ENCODE measurements at regions not wholly inside any gene's neighbourhood (a gene's known extent, or its start where the extent isn't known, plus 50 kb on each side); places are given as distances from the start of the nearest gene placed in this dataset.
"Not testable (repeated sequence)": the region's sequence is repeated elsewhere in the genome, so short reads cannot be mapped to it uniquely, and the experiment has no call there.

GRCh38 chr14:105637345-105637744 lies 111.0 kb downstream of the TMEM121 start:
- not testable (repeated sequence) for DNase-seq (ENCODE audit: low spot score)

- DNase-seq (ENCODE audit: low spot score) = not testable (repeated sequence)
Observed at GRCh38 chr14:105639969-105640931, 113.9 kb downstream of the TMEM121 start.

DNA sequence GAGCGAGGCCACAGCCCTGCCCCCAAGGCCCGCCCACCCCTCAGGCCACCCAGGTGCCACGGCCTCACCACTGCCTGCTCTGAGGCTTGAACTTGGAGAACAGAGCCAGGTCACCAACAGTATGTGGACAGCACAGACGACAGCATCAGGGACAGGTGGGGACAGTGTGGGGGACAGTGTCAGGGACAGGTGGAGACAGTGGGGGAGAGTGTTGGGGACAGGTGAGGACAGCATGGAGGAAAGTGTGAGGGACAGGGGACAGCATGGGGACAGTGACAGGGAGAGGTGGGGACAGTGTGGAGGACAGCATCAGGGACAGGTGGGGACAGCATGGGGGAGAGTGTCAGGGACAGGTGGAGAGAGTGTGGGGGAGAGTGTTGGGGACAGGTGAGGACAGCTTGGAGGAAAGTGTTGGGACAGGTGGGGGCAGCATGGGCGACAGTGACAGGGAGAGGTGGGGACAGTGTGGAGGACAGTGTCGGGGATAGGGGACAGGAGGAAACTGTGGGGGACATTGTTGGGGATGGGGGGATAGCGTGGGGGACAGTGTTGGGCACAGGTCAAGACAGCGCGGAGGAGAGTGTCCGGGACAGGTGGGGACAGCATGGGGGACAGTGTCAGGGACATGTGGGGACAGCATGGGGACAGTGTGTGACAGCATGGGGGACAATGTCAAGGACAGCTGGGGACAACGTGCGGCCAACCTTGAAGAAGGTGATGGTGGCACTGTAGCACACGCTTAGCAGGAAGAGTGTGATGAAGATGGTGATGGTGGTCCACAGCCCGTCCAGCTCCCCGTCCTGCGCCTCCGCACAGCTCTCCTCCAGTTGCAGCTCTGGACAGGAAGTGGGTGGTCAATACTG lies 114.9 kb downstream of the TMEM121 start:
- no peak for DNase-seq (ENCODE audit: low spot score)

GRCh38 chr14:105641951-105642350 lies 115.6 kb downstream of the TMEM121 start:
- DNase-seq (ENCODE audit: low spot score) = not testable (repeated sequence)

- DNase-seq (ENCODE audit: low spot score) = not testable (repeated sequence)
Observed at GRCh38 chr14:105642486-105642885, 116.1 kb downstream of the TMEM121 start.

GRCh38 chr14:105643406-105644052 lies 117.1 kb downstream of the TMEM121 start:
- not testable (repeated sequence) for DNase-seq (ENCODE audit: low spot score)

- DNase-seq (ENCODE audit: low spot score) = not testable (repeated sequence)
Observed at GRCh38 chr14:105644053-105644435, 117.7 kb downstream of the TMEM121 start.

DNA sequence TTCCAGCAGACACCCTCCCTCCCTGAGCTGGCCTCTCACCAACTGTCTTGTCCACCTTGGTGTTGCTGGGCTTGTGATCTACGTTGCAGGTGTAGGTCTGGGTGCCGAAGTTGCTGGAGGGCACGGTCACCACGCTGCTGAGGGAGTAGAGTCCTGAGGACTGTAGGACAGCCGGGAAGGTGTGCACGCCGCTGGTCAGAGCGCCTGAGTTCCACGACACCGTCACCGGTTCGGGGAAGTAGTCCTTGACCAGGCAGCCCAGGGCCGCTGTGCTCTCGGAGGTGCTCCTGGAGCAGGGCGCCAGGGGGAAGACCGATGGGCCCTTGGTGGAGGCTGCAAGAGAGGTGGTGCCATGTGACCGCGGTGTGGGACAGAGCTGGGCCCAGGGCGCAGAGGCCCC lies 118.1 kb downstream of the TMEM121 start:
- DNase-seq (ENCODE audit: low spot score) = not testable (repeated sequence)

DNA sequence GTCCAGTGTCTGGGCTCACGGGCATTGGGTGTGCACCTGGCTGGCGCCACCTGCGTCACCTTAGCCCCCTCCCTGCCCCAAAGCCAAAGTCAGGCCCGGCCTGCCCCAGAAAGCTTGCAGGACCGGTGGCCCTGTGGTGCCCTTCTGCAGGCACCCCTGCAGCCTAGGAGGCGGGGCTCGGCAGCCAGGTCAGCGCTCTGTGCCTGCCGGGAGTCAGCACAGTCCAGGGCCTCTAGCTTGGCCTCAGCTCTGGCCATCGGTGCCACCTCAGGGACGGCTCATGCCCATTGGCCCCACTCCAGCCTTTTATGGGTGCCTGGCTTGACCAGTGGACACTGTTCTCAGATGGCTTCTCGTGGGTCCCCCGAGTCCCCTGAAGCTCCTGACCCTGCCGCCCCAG lies 118.5 kb downstream of the TMEM121 start:
- not testable (repeated sequence) for DNase-seq (ENCODE audit: low spot score)

- DNase-seq (ENCODE audit: low spot score) = not testable (repeated sequence)
Observed at GRCh38 chr14:105645389-105645788, 119.0 kb downstream of the TMEM121 start.

DNA sequence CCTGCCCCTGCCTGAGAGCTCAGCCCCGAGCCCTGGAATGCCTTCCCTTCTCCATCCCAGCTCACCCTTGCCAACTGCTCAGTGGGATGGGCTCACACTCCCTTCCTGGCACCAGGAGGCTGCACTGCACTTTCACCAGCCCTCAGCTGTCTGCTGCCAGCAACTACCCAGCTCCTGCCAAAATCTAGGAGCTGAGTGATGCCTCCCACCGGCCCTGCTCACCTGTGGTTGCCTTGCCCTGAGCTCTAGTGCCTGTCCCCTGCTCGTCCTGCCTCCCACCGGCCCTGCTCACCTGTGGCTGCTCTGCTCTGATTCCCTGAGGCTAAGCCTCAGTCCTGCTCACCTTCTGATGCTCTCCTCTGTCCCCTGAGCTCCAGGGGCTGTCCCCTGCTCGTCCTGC lies 119.8 kb downstream of the TMEM121 start:
- no peak for DNase-seq (ENCODE audit: low spot score)

DNA sequence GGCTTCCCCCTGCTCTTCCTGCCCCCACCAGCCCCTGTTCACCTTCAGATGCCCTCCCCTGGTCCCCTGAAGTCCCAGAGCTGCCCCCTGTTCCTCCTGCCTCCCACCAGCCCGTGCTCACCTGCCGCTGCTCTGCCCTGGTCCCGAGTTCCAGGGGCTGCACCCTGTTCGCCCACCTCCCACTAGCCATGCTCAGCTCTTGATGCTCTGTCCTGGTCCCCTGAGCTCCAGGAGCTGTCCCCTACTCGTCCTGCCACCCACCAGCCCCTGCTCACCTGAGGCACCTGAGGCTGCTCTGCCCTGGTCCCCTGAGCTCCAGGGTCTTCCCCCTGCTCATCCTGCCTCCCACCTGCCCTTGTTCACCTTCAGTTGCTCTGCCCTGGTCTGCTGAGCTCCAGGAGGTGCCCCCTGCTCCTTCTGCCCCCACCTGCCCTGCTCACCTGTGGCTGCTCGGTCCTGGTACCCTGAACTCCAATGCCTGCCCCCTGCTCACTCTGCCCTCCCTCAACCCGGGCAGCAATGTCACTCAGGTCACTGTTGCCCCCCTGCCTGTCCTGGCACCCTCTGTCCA lies 120.4 kb downstream of the TMEM121 start:
- DNase-seq (ENCODE audit: low spot score) = not testable (repeated sequence)

DNA sequence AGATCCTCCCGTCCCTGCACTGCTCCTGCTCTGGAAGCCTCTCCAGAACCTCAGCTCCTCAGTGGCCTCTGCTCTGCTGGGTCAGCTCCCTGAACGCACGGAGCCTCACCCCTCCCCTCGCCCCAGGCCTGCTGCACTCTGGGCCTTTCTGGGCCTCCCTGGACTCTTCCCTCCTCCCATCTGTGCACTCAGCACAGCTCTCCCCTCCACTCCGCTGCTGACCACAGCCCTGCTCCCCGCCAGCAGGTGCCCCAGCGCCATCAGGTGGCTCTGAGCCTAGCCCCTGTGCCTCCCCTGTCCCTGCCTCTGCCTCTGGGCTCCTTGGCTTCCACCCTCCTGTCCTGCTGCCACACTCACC lies 121.0 kb downstream of the TMEM121 start:
- not testable (repeated sequence) for DNase-seq (ENCODE audit: low spot score)

DNA sequence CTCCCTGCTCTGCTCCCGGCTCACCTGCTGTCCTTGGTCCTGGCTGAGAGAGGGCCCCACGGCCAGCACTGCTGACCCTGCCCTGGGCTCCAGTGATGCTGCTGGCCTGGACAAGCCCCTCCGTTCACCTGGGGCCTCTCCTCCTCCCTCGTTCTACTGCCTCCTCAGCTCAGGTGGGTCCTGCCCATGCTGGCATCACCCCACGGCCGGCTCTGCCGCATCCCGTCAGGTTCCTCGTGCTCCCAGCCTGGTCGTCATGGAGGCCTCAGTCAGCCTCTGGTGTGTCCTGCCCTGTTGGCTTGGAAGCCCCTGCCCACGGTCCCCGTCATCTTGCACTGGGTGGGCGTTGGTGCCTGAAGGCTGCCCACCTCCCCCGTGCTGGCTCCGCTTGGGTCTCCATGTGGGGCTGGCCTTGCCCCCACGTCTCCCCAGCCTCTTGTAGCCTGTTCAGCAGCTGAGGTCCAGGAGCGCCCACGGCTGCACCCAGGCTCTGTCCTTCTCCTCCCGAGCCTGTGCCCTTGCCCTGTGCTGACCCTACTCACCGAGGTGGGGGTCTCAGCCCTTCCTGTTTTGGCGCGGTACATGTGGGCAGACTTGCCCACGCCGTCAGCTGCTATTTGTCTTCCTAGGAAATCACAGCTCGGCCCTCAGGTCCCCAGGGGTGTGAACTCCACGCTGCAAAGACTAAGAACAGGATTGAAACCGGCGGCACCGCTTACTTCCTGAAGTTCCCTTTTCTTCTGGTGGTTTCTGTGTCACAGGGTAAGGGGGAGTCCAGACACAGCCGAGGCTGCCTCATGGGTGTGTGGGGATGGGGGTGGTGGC lies 121.6 kb downstream of the TMEM121 start:
- no peak for DNase-seq (ENCODE audit: low spot score)

DNA sequence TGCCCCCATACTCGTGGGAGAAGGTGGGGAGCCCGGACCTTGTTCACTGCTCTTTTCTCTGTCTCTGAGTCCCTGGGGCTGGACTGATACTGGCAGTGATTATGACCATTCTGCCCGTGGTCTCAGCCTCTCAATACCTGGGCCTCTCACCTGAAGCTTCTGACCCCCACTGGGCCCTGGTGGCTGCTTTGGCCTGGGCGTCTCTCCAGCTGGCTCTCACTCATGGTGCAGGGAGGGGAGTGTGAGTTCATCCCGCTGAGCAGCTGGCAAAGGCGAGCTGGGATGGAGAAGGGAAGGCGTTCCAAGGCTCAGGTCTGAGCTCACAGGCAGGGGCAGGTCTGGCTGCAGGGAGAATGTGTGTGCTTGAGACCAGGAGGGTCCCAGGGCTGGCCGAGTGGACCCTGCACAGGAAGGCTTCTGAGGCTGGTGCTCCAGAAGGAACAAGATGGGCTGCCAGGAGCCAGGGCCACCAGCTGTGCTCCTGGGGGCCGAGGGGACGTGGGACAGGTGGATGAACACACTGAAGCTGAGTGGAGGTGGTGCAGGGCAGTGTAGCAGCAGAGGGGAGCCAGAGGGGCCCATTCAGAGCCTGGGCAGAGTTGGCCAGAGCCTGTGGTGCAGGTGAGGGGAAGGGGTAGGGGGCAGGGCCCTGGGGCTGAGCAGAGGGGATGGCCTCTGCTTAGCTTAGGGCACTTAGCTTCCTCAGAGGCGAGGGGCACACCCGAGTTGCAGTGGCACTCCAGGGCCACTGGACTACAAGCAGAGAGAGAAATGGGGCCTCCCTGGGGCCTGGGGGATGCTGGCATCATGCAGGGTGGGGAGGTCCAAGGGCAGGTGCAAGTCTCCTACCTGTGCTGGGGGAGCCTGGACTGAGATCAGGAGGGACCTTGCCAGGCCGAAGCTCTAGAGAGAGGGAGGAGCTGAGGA lies 122.5 kb downstream of the TMEM121 start:
- DNase-seq (ENCODE audit: low spot score) = not testable (repeated sequence)

- not testable (repeated sequence) for DNase-seq (ENCODE audit: low spot score)
Observed at GRCh38 chr14:105652317-105652716, 125.9 kb downstream of the TMEM121 start.

GRCh38 chr14:105653921-105654320 lies 127.5 kb downstream of the TMEM121 start:
- DNase-seq (ENCODE audit: low spot score) = not testable (repeated sequence)

GRCh38 chr14:105659255-105659654 lies 132.9 kb downstream of the TMEM121 start:
- DNase-seq (ENCODE audit: low spot score) = not testable (repeated sequence)

DNA sequence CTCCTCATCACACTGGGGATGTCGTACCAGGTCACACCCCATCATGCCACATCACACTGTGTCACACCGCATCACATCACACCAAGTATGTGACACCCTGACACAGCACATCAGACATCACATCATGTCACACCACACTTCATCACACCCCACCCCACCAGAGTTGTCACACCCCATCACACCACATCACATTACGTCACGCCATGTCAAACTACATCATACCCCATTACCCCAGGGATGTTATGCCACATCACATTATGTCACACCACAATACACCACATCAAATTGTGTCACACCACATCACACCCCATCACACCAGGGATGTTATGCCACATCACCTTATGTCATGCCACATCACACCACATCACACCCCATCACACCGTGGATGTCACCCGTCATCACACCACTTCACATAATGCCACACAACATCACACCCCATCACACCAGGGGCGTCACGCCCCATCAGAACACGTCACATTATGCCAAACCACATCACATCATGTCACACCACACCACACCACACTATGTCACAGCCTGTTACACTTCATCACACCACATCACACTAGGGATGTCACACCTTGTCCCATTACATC lies 133.6 kb downstream of the TMEM121 start:
- no peak for DNase-seq (ENCODE audit: low spot score)
